AG10803 (cell line): ENCODE measurements at regions not wholly inside any gene's neighbourhood (a gene's known extent, or its start where the extent isn't known, plus 50 kb on each side); places are given as distances from the start of the nearest gene placed in this dataset.

Source experiments
- DNase-seq: peaks from one replicate; pipeline ENCODE4 v3.0.0; 2010; ENCODE audit warnings: low read depth
- H3K4me3 ChIP-seq: 2 replicates; pipeline ENCODE4 v1.5.1; 2011; ENCODE audit warnings: mild to moderate bottlenecking, low read length, control low read depth
- CTCF ChIP-seq: conservative IDR thresholded peaks from 2 replicates; pipeline ENCODE4 v1.5.1; 2011; ENCODE audit warnings: mild to moderate bottlenecking, low read length, control low read depth, inconsistent platforms

- no peak overlapping the region for H3K4me3 ChIP-seq
- TF ChIP-seq CTCF = no peak
- DNase-seq = no peak
Observed at GRCh38 chr4:28362169-28362568, 1501.5 kb downstream of the STIM2 start.

GRCh38 chr4:28369499-28369898, 1508.9 kb downstream of the STIM2 start:
- no peak overlapping the region for H3K4me3 ChIP-seq
- TF ChIP-seq CTCF = no peak
- peak; percentile 40 for DNase-seq

GRCh38 chr4:28373191-28373590, 1512.5 kb downstream of the STIM2 start:
- no peak for TF ChIP-seq CTCF
- no peak overlapping the region for H3K4me3 ChIP-seq
- no peak for DNase-seq

- TF ChIP-seq CTCF = no peak
- peak; percentile 31 for DNase-seq
- H3K4me3 ChIP-seq = no peak overlapping the region
Observed at GRCh38 chr4:28373601-28374000, 1513.0 kb downstream of the STIM2 start.

- no peak overlapping the region for H3K4me3 ChIP-seq
- peak; percentile 37 for TF ChIP-seq CTCF
- DNase-seq = peak; percentile 44
Observed at GRCh38 chr4:28378109-28378830, 1517.6 kb downstream of the STIM2 start.

- H3K4me3 ChIP-seq = no peak overlapping the region
Observed at GRCh38 chr4:28385801-28386200, 1525.2 kb downstream of the STIM2 start.

More at GRCh38 chr4:28385801-28386200, 1525.2 kb downstream of the STIM2 start:
- no peak for TF ChIP-seq CTCF
- no peak for DNase-seq
